HG02840 (cell line): ENCODE measurements at regions not wholly inside any gene's neighbourhood (a gene's known extent, or its start where the extent isn't known, plus 50 kb on each side); places are given as distances from the start of the nearest gene placed in this dataset.
"Not testable (repeated sequence)": the region's sequence is repeated elsewhere in the genome, so short reads cannot be mapped to it uniquely, and the experiment has no call there.

Experiments used
- ATAC-seq: cut with Tn5 transposase; IDR thresholded peaks from one replicate; pipeline ENCODE4 v1.9.1; 2021; ENCODE audit warnings: mild to moderate bottlenecking, moderate library complexity, moderate number of reproducible peaks; ENCODE audit not compliant: unreplicated experiment, low FRiP score

GRCh38 chr12:131366261-131366871 is 344.5 kb upstream of the SFSWAP start:
- ATAC-seq = no peak

DNA sequence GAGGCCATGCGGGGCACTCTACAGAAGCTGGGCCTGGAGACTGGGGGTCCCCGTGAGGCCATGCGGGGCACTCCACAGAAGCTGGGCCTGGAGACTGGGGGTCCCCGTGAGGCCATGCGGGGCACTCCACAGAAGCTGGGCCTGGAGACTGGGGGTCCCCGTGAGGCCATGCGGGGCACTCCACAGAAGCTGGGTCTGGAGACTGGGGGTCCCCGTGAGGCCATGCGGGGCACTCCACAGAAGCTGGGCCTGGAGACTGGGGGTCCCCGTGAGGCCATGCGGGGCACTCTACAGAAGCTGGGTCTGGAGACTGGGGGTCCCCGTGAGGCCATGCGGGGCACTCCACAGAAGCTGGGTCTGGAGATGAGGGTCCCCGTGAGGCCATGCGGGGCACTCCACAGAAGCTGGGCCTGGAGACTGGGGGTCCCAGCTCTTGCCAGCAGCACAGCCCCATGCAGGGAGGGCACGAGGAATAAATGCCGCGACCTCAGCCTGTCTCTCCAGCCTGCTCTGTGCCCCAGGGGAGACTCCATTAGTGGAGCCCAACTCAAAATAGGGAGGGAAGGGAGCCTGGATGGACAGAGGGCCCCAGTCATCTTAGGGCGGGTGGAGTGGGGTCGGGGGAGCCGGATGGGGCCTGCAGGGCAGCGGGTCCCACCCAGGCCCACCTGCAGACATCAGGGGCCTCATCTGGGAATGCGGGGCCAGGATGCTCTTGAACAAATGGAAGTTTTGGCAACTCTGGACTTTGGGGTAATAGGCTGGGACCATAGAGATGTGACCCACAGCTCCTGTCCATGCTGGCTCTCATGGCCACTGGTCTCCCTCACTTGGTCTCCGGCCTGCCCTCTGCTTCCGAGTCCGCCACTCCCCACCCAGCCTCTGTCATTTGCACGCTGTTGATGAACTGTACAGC is 343.6 kb upstream of the SFSWAP start:
- ATAC-seq = not testable (repeated sequence)

DNA sequence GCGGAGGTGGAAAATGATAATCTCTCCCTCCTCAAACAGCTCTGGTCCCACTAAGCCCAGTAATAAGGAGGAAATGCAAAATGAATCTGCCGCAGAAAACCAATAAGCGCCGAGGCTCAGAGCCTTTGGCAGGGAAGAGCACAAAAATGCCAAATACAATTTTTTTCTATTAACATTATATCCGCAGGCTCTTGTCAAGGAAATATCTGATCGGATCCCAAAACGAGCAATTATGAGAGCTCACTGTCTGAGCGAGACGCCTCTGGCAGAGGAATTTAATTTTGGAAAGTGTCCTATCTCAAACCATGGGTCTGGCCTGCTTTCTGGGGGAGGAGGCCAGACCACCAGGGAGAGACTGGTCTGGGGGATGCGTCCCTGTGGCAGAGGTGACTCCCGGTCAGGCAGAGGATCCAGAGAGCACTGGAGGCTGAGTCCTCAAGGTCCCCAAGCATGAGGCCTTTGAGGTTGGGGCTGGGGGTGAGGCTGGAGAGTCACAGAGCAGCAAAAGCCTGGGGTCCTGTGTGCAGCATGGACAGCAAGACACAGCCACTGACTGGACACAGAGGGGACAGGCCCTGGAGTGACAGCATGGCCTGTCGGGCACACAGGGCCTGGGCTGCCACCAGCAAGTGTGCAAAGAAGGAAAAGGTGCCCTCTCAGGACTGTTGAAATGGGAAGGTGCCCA is 342.8 kb upstream of the SFSWAP start:
- ATAC-seq = no peak

DNA sequence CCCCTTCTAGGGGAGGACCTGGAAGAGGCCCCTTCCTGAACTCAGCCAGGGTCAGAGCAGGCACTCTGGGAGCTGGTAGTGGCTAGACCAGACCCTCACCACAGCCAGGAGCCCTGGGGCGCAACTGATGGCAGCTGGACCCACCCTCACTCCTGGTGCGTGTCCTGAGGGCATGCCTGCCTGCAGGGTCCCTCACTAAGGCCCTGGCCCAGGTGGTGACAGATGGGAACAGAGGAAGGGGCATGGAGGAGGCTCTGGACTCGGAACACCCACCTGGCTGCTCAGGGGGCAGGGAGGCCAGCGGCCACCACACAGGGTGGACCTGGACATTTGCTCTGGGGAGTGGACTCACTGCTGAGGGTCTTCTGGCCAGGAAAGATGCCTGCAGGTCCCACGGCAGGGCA is 342.2 kb upstream of the SFSWAP start:
- no peak for ATAC-seq

GRCh38 chr12:131369094-131369845 is 341.6 kb upstream of the SFSWAP start:
- ATAC-seq = no peak

DNA sequence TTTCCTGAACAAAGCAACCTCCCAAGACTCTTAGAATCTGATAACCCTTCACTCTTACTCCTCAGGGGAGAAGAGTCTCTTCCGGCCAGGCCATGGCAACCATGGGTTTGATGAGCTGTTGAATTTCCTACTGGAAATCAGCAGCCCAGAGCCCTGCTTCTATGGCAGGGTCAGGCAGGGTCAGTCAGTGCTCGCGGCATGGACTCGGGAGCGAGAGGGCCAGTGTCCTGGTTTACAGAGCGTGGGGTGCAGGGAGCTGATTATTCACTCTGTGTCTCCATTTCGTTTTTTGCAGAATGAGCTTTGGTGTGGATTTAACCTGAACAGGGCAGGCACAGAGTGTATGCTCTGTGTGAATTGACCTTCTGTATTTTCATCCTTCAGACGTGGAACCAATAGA is 340.6 kb upstream of the SFSWAP start:
- ATAC-seq = no peak

DNA sequence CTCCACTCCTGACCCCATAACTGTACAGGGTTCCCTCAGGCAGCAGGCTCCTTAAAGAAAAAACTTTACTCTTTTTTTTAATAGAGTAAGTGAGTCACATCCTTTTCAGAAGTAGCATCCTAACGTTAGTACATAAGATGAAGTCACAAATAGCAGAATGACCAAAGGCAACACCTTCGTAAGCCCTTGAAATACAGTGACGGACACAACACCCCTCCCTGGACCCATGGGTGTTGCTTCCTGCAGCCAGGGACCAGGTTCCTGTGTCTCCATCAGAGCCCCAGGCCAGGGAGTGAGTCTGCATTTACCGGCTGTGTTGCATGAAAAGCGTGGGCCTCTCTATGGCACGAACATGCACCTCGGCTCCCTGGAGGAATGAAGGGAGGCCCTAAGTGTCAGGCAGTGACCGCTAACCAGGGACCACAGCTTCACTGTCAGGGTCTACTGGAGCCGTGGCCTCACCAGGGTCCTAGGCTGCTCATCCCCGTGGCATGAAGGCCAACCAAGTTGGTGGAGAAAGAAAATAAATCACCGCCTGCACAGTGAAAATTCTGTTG is 340.0 kb upstream of the SFSWAP start:
- ATAC-seq = no peak

DNA sequence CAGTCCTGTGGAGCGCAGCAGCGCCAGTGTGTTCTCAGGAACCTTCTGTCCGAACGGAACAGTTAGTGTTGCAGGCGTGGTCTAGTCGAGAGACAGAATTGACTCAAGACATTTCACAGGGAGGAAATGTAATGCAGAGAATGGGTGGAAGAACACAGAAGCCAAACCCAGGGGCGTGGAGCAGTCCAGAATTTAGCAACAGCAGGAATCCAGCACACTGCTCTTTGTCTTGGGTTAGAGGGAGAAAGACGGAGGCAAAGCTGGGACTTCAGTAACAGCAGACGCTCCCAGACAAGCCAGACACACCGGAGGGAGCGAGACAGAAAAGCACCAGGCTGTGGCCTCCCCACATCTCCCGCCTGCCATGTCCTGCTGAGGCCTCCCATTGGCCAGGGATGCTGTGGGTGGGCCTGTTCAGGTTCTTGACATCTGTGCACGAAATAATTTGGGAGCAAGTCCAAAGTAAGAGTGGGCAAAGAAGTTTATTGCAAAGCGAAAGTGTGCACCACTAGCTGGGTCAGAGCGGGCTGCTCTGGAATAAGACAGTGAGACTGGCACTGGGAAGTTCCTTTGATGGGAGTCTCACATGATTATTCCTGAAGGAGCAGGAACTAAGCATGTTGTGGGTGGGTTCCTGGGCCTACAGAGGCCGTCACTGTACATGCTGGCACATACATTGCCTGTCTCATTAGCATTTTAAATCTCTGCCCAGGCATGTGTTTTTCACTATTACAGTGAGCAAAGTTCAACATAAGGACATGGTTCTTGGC is 339.3 kb upstream of the SFSWAP start:
- no peak for ATAC-seq

GRCh38 chr12:131372171-131372475 is 338.8 kb upstream of the SFSWAP start:
- ATAC-seq = no peak

- ATAC-seq = no peak
Observed at GRCh38 chr12:131372706-131373195, 338.1 kb upstream of the SFSWAP start.

GRCh38 chr12:131375261-131375971 is 335.5 kb upstream of the SFSWAP start:
- ATAC-seq = no peak

- no peak for ATAC-seq
Observed at GRCh38 chr12:131375972-131376345, 334.9 kb upstream of the SFSWAP start.

DNA sequence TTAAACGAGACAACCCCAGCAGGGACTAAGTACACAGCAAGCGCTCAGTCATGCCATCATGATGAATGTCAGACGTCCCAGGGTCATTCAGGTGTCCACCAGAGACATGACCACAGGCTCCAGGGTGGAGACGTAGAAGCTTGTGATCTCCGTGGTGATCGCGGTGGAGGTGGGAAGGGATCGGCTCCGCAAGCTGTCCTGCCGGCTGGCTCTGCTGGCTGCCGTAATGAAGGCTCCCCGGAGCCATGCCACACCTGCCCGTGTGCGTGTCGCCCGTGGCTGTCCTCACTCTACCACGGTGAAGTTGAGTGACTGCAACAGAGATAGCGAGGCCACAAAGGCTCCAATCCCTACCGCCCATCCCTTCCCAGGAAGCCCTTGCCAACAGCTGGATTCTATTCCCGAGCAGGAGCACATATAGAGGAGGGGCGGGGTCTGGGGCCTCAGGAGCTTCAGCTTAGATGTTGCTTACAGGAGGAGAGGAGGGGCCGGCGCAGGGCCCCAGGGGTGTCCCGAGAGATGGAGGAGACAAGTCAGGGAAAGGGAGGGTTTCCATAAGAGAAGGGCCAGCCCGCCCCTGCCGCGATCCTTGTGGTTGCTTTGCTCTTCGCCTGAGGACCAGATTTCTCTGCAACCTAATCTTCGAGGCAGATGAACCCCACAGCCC is 332.6 kb upstream of the SFSWAP start:
- ATAC-seq = no peak

- no peak for ATAC-seq
Observed at GRCh38 chr12:131378861-131379665, 331.8 kb upstream of the SFSWAP start.

DNA sequence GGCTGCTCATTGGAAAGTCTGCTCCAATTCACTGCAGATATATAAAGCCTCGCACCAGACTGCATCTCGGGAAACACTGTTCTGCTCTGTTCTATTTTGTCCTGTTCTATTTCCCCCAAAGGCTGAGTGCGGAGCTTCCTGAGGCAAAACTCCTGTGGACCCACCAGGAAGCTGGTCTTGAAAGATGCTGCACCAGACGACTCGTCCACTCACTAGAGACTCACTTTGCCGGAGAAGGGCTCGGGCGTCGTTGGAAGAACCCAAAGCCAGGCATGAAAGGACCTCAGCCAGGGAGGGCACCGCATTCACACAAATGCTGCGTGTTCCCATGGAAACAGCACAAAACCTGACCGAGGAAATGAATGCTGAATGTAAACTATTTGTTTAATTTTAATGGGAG is 331.2 kb upstream of the SFSWAP start:
- no peak for ATAC-seq

DNA sequence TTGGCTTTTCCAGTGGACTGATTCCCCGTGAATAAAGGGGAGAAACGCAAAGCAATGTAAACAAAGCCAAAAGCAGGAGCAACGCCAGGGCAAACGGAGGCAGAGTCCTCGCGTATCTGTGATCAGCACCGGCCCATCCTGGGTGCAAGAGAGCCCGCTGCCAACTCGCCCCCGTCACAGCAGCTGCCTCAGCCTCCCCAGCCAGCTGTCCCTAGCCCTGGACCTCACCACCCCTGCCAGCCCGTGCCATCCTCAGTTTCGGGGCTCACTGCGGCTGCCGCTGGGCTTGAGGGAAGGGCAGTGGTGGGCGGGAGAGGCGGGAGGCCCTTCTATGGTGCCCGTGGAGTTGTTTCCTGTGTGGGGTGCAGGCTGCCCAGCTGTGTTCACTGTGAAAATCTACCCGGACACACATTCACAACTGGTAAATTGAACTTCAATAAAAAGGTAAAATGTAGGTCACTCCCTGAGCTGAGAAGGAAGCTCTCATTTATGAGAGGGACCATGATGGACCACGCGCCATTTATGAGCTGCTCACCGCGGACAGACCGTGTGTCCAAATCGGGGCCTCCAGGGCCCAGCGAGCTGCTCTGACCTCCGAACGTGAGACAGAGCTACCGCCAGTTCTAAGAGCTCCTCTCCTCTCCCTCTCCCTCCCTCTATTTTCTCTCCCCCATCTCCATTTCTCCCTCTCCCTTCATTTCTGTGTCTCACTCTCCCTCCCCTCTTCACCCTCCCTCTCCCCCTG is 330.5 kb upstream of the SFSWAP start:
- ATAC-seq = no peak
